ENCODE measurements at regions not wholly inside any gene's neighbourhood (a gene's known extent, or its start where the extent isn't known, plus 50 kb on each side); places are given as distances from the start of the nearest gene placed in this dataset.

- Histone ChIP-seq H3K18ac (ENCODE audit: extremely low read depth, low read length) (no peak overlapping the region), H3K9me3 (ENCODE audit: insufficient read depth in 2 of 2, low read depth in 1 of 2, low read length in 1 of 2) (no peaks in the 10 kb centered on the region), H2AK5ac (ENCODE audit: low read depth, low read length) (no peak overlapping the region), H3K79me1 (ENCODE audit: low read depth, low read length) (no peaks in the 10 kb centered on the region), H3K56ac (replicated peaks; ENCODE audit: insufficient read length, low read depth, low read length) (no peak overlapping the region), H3K14ac (ENCODE audit: insufficient read length) (no peak overlapping the region), H3K4ac (replicated peaks; ENCODE audit: insufficient read length, low read depth, low read length) (no peak overlapping the region), H3K4me1 (replicated peaks in 1 of 4; ENCODE audit: control insufficient read depth in 3 of 4, insufficient read depth in 4 of 4, low read length in 3 of 4) (no peaks in the 10 kb centered on the region), H2BK15ac (ENCODE audit: low read length) (no peak overlapping the region), H2BK5ac (ENCODE audit: low read depth, low read length) (no peak overlapping the region), H3K27me3 (replicated peaks in 1 of 4; ENCODE audit: control insufficient read depth in 3 of 4, extremely low read depth in 1 of 4, insufficient read depth in 3 of 4, low read length in 3 of 4) (no peaks in the 10 kb centered on the region), H3K4me3 (ENCODE audit: extremely low read depth in 1 of 4, insufficient read depth in 2 of 4, low read depth in 3 of 4, low read length in 4 of 4) (no peak overlapping the region), H4K91ac (replicated peaks; ENCODE audit: insufficient read length, low read length) (no peak overlapping the region), H3K79me2 (ENCODE audit: control insufficient read depth in 1 of 2, insufficient read depth in 2 of 2, low read length in 2 of 2) (no peaks in the 10 kb centered on the region), H2BK120ac (replicated peaks; ENCODE audit: low read depth, low read length) (no peak overlapping the region), H2BK12ac (ENCODE audit: low read depth, low read length) (no peak overlapping the region), H4K20me1 (replicated peaks in 1 of 2; ENCODE audit: control insufficient read depth in 1 of 2, insufficient read depth in 2 of 2, low read length in 2 of 2) (no peaks in the 10 kb centered on the region), H2BK20ac (ENCODE audit: low read length) (no peak overlapping the region), H3K4me2 (ENCODE audit: insufficient read depth in 1 of 2, low read depth in 2 of 2, low read length in 2 of 2) (no peak overlapping the region), H4K5ac (ENCODE audit: insufficient read length, low read depth, low read length) (no peak overlapping the region), H3K23ac (ENCODE audit: insufficient read length) (no peak overlapping the region), H3K23me2 (ENCODE audit: low read depth, low read length) (peaks cover 5% of the 10 kb centered on the region; the same call in 1 of the 2 replicates), H3K36me3 (ENCODE audit: control insufficient read depth in 2 of 4, insufficient read depth in 4 of 4, low read length in 3 of 4) (no peaks in the 10 kb centered on the region), H3K27ac (ENCODE audit: low read depth, low read length) (no peak overlapping the region), H3K9ac (replicated peaks in 1 of 4; ENCODE audit: extremely low read depth in 1 of 4, low read depth in 3 of 4, low read length in 3 of 4) (no peak overlapping the region), H2AFZ (ENCODE audit: low read length) (no peak overlapping the region), H4K8ac (ENCODE audit: extremely low read depth, insufficient read depth, low read length) (no peak overlapping the region)
- WGBS, 2 experiments (ENCODE audit: extremely low coverage in 1 of 2, insufficient coverage in 1 of 2, insufficient read length in 1 of 2, insufficient replicate concordance in 2 of 2, low coverage in 1 of 2, low lambda C conversion rate in 2 of 2, missing lambda C conversion rate in 1 of 2): 93% methylated on average over 4 of the region's 4 CpGs; no CpG with 5 or more reads in 1 of the 2 experiments
- no peak for TF ChIP-seq GABPA (IDR thresholded peaks at IDR 0.05; ENCODE audit: borderline replicate concordance, insufficient read depth, low read length)
- TF ChIP-seq TAF7 (optimal IDR thresholded peaks at IDR 0.05; ENCODE audit: borderline replicate concordance, low read depth, low read length): no peak
- no peak for TF ChIP-seq SIRT6 (IDR thresholded peaks at IDR 0.05; ENCODE audit: low read length)
- no peak for TF ChIP-seq EGR1 (IDR thresholded peaks at IDR 0.05; ENCODE audit: borderline replicate concordance, low read depth, low read length)
- TF ChIP-seq EP300 (IDR thresholded peaks at IDR 0.05; ENCODE audit: borderline replicate concordance in 1 of 2, low read depth in 2 of 2, low read length in 2 of 2): no peak
- no peak for TF ChIP-seq KDM4A (IDR thresholded peaks at IDR 0.05; ENCODE audit: low read depth, low read length, severe bottlenecking)
- TF ChIP-seq CHD1 (IDR thresholded peaks at IDR 0.05; ENCODE audit: low read depth, low read length): no peak
- TF ChIP-seq HDAC2 (IDR thresholded peaks at IDR 0.05; ENCODE audit: borderline replicate concordance in 1 of 2, low read depth in 2 of 2, low read length in 2 of 2): no peak
- TF ChIP-seq MAX (IDR thresholded peaks at IDR 0.05): no peak
- no peak for TF ChIP-seq SP2 (IDR thresholded peaks at IDR 0.05; ENCODE audit: low read length)
- TF ChIP-seq POU5F1 (IDR thresholded peaks at IDR 0.05; ENCODE audit: low read depth, low read length): no peak
- no peak for TF ChIP-seq ASH2L (IDR thresholded peaks at IDR 0.05; ENCODE audit: low read length)
- no peak for TF ChIP-seq CHD2 (IDR thresholded peaks at IDR 0.05; ENCODE audit: low read length)
- POLR2A ChIA-PET (ENCODE audit: partially characterized antibody): no interaction called here
- no peak for DNase-seq (ENCODE audit: low read depth in 1 of 2, low spot score in 2 of 2)
- no peak for FAIRE-seq
- CTCF ChIA-PET (ENCODE audit: partially characterized antibody): no interaction called here
Measured at GRCh38 chr5:74063346-74063745, 437.4 kb downstream of the ARHGEF28 start.
